Neuron (in vitro differentiated cells): ENCODE measurements at regions not wholly inside any gene's neighbourhood (a gene's known extent, or its start where the extent isn't known, plus 50 kb on each side); places are given as distances from the start of the nearest gene placed in this dataset.

Experiments
- H2AFZ ChIP-seq: one replicate; pipeline ENCODE4 v1.6.1; 2013; ENCODE audit warnings: low read depth, mild to moderate bottlenecking, inconsistent platforms, low read length, moderate library complexity
- H3K27me3 ChIP-seq: one replicate; pipeline ENCODE4 v1.6.1; 2013; ENCODE audit warnings: low read length; ENCODE audit not compliant: insufficient read depth
- H3K36me3 ChIP-seq: one replicate; pipeline ENCODE4 v1.6.1; 2013; ENCODE audit warnings: low read length; ENCODE audit not compliant: insufficient read depth
- H3K4me1 ChIP-seq: one replicate; pipeline ENCODE4 v1.6.1; 2013; ENCODE audit warnings: low read length; ENCODE audit not compliant: insufficient read depth
- H3K4me3 ChIP-seq: 2 replicates; pipeline ENCODE4 v1.5.1; 2013; ENCODE audit warnings: mild to moderate bottlenecking, low read length, moderate library complexity
- H3K9me3 ChIP-seq: one replicate; pipeline ENCODE4 v1.6.1; 2013; ENCODE audit warnings: low read length

- Histone ChIP-seq H2AFZ (no peak overlapping the region), H3K4me1 (no peaks in the 10 kb centered on the region), H3K9me3 (peaks cover 2% of the 10 kb centered on the region), H3K4me3 (no peak overlapping the region), H3K27me3 (no peaks in the 10 kb centered on the region), H3K36me3 (peaks cover 2% of the 10 kb centered on the region)
These were observed 111.2 kb upstream of the ADGRL2 start for GRCh38 chr1:81689531-81689941.

DNA sequence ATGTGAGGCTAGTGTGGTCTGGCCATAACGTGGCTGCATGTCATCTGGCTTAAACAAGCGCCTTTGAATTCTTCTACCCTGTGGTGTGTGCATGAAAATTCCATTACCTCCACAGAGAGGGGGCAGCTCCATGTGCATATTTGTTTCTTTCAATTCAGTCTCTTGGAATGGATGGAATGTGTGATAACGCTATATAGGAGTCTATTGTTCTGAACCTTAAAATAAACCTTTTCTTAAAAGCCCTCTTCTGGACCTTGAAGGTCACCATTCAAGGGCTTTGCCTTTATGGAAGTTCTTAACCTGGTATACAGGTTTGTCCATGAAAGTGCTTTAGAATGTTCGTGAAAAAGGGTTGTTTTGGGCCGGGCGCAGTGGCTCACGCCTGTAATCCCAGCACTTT is 118.2 kb upstream of the ADGRL2 start:
- Histone ChIP-seq H3K27me3 (no peaks in the 10 kb centered on the region), H3K4me3 (no peak overlapping the region)

DNA sequence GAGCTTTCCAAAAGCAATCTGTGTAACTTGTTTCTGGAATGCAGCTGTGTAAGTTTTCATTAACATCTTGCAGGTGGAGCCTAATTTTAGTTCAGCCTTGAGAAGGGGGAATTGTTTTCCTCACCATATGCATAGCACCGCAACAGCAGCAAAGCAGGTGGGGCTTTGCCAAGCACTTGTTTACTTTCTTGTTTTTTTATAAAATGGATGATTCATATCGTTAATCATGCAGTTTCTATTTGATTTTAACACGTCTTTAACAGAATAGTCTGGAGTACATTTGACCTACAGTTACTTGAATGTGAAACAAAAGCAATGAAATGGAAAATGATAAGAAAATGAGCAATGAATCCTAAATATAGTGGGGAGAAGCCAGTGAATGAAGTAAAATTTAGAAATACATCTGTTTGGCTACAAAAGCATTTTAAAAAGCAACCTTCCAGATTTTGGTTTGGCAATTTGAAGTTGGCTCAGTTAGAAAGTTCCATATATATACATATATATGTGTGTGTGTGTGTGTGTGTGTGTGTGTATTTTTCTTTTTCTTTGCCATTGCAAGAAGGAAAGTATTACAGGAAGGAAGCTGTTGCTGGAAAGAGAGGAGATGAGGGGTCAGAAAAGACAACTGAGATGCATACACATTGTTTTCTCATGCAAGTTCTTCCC is 119.0 kb upstream of the ADGRL2 start:
- H3K4me3 ChIP-seq = no peak overlapping the region
- no peaks in the 10 kb centered on the region for H3K27me3 ChIP-seq
- no peaks in the 10 kb centered on the region for H3K36me3 ChIP-seq
- no peak overlapping the region for H2AFZ ChIP-seq
- H3K4me1 ChIP-seq = peaks cover 36% of the 10 kb centered on the region
- H3K9me3 ChIP-seq = no peaks in the 10 kb centered on the region

More for the DNA sequence above, 118.2 kb upstream of the ADGRL2 start:
- H3K4me1 ChIP-seq = peaks cover 36% of the 10 kb centered on the region
- no peaks in the 10 kb centered on the region for H3K9me3 ChIP-seq
- no peaks in the 10 kb centered on the region for H3K36me3 ChIP-seq
- no peak overlapping the region for H2AFZ ChIP-seq

GRCh38 chr1:81681114-81681513 is 119.6 kb upstream of the ADGRL2 start:
- Histone ChIP-seq H3K27me3 (no peaks in the 10 kb centered on the region), H3K9me3 (no peaks in the 10 kb centered on the region), H3K36me3 (no peaks in the 10 kb centered on the region), H3K4me1 (peaks cover 36% of the 10 kb centered on the region), H2AFZ (no peak overlapping the region), H3K4me3 (no peak overlapping the region)

GRCh38 chr1:81679942-81680341 is 120.8 kb upstream of the ADGRL2 start:
- Histone ChIP-seq H3K36me3 (no peaks in the 10 kb centered on the region), H3K4me1 (peaks cover 38% of the 10 kb centered on the region), H3K4me3 (no peak overlapping the region), H3K9me3 (no peaks in the 10 kb centered on the region), H2AFZ (no peak overlapping the region), H3K27me3 (no peaks in the 10 kb centered on the region)

DNA sequence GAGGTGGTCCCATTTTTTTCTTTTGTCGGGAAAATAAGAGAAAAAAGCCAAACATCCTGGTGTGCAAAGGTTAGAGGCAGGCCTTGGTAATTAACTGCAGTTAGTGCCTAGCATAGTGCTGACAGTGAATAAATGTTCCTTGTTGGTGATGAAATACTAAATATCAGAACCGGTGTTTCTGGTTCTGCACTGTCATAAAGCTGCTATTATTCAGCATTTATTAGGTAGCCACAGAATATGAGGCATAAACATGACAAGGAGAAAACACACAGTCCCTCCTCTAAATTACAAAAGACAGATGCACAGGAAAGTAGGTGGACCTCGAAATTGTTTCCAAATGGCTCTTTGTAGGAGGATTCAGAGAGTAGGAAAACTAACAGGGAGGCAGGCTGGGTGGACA is 122.0 kb upstream of the ADGRL2 start:
- Histone ChIP-seq H2AFZ (no peak overlapping the region), H3K4me1 (peaks cover 46% of the 10 kb centered on the region), H3K36me3 (no peaks in the 10 kb centered on the region), H3K4me3 (no peak overlapping the region), H3K9me3 (no peaks in the 10 kb centered on the region), H3K27me3 (no peaks in the 10 kb centered on the region)

DNA sequence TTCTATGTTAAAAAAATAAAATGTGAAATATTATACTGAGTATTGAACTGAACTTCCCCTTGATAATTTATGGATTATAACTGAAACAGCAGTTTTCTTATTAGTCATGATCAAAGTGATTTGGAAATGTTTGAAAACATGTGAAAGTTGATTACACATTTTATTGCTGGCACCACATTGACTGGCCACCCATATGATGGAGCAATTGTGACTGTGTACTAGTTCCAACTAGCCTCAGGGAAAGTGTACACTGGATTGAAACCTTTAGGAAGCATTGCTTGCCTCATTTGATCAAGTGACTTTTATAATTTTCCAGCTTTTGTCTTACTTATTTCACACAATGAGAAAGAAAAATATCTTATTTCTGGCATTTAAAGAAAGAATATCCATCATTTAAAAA is 128.0 kb upstream of the ADGRL2 start:
- no peaks in the 10 kb centered on the region for H3K27me3 ChIP-seq
- no peaks in the 10 kb centered on the region for H3K9me3 ChIP-seq
- H3K4me1 ChIP-seq = peaks cover 10% of the 10 kb centered on the region
- no peaks in the 10 kb centered on the region for H3K36me3 ChIP-seq
- no peak overlapping the region for H3K4me3 ChIP-seq
- H2AFZ ChIP-seq = no peak overlapping the region

DNA sequence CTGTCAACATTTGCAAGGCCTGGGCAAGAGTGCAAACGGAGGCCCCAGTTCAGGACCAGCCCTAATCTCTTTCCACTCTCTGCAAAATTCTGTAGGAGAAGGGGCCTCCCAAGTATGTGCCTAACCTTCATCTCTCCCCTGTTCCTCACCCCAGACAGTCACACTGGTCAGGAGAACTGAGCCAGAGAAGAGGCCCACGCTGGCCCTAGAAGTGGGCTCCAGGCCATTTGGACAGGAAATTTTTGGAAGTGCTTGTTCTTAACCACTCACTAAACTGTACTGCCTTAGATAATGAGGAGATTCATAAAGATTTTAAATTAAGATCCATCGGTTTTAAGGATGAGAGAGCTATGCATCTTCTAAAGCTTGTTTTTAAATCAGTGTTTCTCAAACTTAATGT is 129.7 kb upstream of the ADGRL2 start:
- Histone ChIP-seq H3K4me3 (no peak overlapping the region), H2AFZ (no peak overlapping the region), H3K27me3 (no peaks in the 10 kb centered on the region), H3K4me1 (peaks cover 10% of the 10 kb centered on the region), H3K36me3 (no peaks in the 10 kb centered on the region), H3K9me3 (no peaks in the 10 kb centered on the region)

DNA sequence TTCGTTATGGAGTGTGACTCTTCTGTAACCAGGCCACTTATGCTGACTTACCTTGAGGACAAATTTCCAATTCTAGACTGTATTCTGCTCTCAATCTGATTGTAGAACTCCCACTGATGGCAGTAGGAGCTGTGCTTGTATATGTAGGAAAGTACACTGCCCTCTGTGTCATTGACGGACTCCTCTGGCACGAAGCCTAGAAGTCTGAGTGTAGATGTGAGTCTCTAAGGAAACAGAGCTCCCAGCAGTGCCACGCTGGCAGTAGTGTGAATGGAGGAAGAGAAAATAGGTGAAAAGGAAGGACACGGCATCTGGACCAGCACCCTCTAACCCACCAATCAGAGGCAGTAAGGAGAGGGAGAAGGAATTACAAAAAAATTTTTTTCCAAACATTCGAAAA is 130.4 kb upstream of the ADGRL2 start:
- Histone ChIP-seq H3K4me3 (no peak overlapping the region), H3K4me1 (peaks cover 10% of the 10 kb centered on the region), H3K9me3 (no peaks in the 10 kb centered on the region), H3K27me3 (no peaks in the 10 kb centered on the region), H2AFZ (no peak overlapping the region), H3K36me3 (no peaks in the 10 kb centered on the region)

GRCh38 chr1:81666586-81666985 is 134.1 kb upstream of the ADGRL2 start:
- no peaks in the 10 kb centered on the region for H3K9me3 ChIP-seq
- no peaks in the 10 kb centered on the region for H3K27me3 ChIP-seq
- H2AFZ ChIP-seq = no peak overlapping the region
- H3K36me3 ChIP-seq = no peaks in the 10 kb centered on the region
- H3K4me1 ChIP-seq = peaks cover 5% of the 10 kb centered on the region
- no peak overlapping the region for H3K4me3 ChIP-seq

- Histone ChIP-seq H2AFZ (no peak overlapping the region), H3K4me3 (no peak overlapping the region), H3K27me3 (no peaks in the 10 kb centered on the region), H3K4me1 (peaks cover 5% of the 10 kb centered on the region), H3K9me3 (no peaks in the 10 kb centered on the region), H3K36me3 (no peaks in the 10 kb centered on the region)
These were observed 136.4 kb upstream of the ADGRL2 start for GRCh38 chr1:81664341-81664740.

GRCh38 chr1:81662913-81663526 is 137.7 kb upstream of the ADGRL2 start:
- Histone ChIP-seq H2AFZ (no peak overlapping the region), H3K36me3 (no peaks in the 10 kb centered on the region), H3K4me1 (peaks cover 5% of the 10 kb centered on the region), H3K27me3 (no peaks in the 10 kb centered on the region), H3K9me3 (no peaks in the 10 kb centered on the region), H3K4me3 (no peak overlapping the region)

DNA sequence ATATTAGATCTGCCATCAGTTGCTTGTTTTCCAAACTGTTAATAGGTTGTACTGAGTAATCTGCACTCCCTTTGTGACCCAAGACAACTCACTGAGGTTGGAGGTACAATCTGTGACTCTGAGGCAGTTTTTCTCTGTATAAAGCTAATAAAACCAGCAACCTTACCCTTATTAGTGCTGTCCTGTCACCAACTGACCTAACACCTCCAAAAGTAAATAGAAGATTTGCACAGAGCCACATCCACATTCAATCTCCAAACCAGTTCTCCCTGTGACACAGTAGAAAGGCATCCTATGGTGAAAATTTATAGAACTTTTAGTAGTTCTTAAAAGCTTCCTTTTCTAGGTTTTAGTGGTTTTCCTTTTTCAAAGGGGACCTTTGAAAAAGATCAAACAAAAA is 140.4 kb upstream of the ADGRL2 start:
- no peaks in the 10 kb centered on the region for H3K9me3 ChIP-seq
- peaks cover 5% of the 10 kb centered on the region for H3K4me1 ChIP-seq
- H2AFZ ChIP-seq = no peak overlapping the region
- no peaks in the 10 kb centered on the region for H3K36me3 ChIP-seq
- no peaks in the 10 kb centered on the region for H3K27me3 ChIP-seq
- no peak overlapping the region for H3K4me3 ChIP-seq

- Histone ChIP-seq H3K27me3 (no peaks in the 10 kb centered on the region), H3K9me3 (peaks cover 3% of the 10 kb centered on the region), H3K4me3 (no peak overlapping the region), H3K36me3 (no peaks in the 10 kb centered on the region), H3K4me1 (no peaks in the 10 kb centered on the region), H2AFZ (no peak overlapping the region)
These were observed 146.1 kb upstream of the ADGRL2 start for GRCh38 chr1:81654657-81655056.
